ENCODE measurements at regions not wholly inside any gene's neighbourhood (a gene's known extent, or its start where the extent isn't known, plus 50 kb on each side); places are given as distances from the start of the nearest gene placed in this dataset.

DNA sequence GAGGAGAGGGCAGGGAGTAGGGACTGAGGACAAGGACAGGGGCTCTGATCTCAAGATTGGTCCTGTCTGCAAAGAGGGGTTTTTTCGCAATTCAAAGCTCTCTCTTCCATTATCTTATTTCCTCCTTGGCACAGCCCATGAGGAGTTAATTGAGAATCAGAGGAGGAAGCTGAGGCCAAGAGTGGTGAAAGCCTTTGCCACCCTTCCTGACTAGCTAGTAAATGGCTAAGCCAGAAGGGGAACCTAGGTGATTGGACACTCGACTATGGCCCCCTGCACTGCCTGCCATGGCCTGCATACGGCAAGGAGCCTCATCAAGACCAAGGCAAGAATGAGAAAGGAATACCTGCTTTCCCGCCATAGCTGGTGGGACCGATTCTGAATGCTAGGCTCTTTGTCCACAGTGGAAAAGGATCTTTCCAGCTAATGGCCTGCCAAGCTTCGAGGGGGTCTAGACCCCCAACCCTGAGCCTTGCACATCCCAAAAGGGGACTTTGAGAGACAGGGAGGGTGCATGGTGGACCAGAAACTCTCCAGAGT is 237.9 kb downstream of the HAUS1 start:
- TF ChIP-seq, protein P1, sequence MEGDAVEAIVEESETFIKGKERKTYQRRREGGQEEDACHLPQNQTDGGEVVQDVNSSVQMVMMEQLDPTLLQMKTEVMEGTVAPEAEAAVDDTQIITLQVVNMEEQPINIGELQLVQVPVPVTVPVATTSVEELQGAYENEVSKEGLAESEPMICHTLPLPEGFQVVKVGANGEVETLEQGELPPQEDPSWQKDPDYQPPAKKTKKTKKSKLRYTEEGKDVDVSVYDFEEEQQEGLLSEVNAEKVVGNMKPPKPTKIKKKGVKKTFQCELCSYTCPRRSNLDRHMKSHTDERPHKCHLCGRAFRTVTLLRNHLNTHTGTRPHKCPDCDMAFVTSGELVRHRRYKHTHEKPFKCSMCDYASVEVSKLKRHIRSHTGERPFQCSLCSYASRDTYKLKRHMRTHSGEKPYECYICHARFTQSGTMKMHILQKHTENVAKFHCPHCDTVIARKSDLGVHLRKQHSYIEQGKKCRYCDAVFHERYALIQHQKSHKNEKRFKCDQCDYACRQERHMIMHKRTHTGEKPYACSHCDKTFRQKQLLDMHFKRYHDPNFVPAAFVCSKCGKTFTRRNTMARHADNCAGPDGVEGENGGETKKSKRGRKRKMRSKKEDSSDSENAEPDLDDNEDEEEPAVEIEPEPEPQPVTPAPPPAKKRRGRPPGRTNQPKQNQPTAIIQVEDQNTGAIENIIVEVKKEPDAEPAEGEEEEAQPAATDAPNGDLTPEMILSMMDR (IDR thresholded peaks at IDR 0.05): no peak
- TF ChIP-seq TEAD1 (CRISPR knock-in tag; IDR thresholded peaks at IDR 0.05): no peak
- TF ChIP-seq TCF7 (CRISPR knock-in tag; IDR thresholded peaks at IDR 0.05; ENCODE audit: low read depth): no peak
- TF ChIP-seq, protein P2, sequence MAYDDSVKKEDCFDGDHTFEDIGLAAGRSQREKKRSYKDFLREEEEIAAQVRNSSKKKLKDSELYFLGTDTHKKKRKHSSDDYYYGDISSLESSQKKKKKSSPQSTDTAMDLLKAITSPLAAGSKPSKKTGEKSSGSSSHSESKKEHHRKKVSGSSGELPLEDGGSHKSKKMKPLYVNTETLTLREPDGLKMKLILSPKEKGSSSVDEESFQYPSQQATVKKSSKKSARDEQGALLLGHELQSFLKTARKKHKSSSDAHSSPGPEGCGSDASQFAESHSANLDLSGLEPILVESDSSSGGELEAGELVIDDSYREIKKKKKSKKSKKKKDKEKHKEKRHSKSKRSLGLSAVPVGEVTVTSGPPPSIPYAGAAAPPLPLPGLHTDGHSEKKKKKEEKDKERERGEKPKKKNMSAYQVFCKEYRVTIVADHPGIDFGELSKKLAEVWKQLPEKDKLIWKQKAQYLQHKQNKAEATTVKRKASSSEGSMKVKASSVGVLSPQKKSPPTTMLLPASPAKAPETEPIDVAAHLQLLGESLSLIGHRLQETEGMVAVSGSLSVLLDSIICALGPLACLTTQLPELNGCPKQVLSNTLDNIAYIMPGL (CRISPR knock-in tag; IDR thresholded peaks at IDR 0.05): no peak
